Colonic mucosa (tissue), 4 donors: ENCODE measurements at regions not wholly inside any gene's neighbourhood (a gene's known extent, or its start where the extent isn't known, plus 50 kb on each side); places are given as distances from the start of the nearest gene placed in this dataset.

Experiments
- DNase-seq: peaks from one replicate; pipeline ENCODE4 v3.0.0-alpha.2; 2020
- H3K27ac ChIP-seq: fragments of 200-600 bp; one replicate; pipeline ENCODE4 v1.8.0; 2021
- H3K27me3 ChIP-seq: fragments of 200-600 bp; one replicate; pipeline ENCODE4 v1.8.0; 2021
- H3K36me3 ChIP-seq: fragments of 200-600 bp; one replicate; pipeline ENCODE4 v1.8.0; 2021
- H3K4me1 ChIP-seq: fragments of 200-600 bp; one replicate; pipeline ENCODE4 v1.8.0; 2021; ENCODE audit warnings: mild to moderate bottlenecking
- H3K4me3 ChIP-seq: fragments of 200-600 bp; one replicate; pipeline ENCODE4 v1.8.0; 2021
- H3K9ac ChIP-seq, 2 donors: one replicate each; pipeline ENCODE4 v1.7.0; 2013; ENCODE audit warnings: control low read depth in 2 of 2, low read depth in 2 of 2, low read length in 2 of 2
- H3K9me3 ChIP-seq: fragments of 200-600 bp; one replicate; pipeline ENCODE4 v1.8.0; 2021
- CTCF ChIP-seq: fragments of 200-600 bp; IDR thresholded peaks from one replicate; pipeline ENCODE4 v1.8.0; 2022; ENCODE audit warnings: antibody characterized with exemption, mild to moderate bottlenecking
- intact Hi-C: fragments of 100-400 bp; cut with DNase I; formaldehyde crosslinking; loops from one replicate; pipeline ENCODE4 v1.14.1; 2022
- donor health status: healthy.
- donor health status: DM: no; HTN: no; CAD: no.
- donor health status: DM: no; HTN: no; CAD: no.

DNA sequence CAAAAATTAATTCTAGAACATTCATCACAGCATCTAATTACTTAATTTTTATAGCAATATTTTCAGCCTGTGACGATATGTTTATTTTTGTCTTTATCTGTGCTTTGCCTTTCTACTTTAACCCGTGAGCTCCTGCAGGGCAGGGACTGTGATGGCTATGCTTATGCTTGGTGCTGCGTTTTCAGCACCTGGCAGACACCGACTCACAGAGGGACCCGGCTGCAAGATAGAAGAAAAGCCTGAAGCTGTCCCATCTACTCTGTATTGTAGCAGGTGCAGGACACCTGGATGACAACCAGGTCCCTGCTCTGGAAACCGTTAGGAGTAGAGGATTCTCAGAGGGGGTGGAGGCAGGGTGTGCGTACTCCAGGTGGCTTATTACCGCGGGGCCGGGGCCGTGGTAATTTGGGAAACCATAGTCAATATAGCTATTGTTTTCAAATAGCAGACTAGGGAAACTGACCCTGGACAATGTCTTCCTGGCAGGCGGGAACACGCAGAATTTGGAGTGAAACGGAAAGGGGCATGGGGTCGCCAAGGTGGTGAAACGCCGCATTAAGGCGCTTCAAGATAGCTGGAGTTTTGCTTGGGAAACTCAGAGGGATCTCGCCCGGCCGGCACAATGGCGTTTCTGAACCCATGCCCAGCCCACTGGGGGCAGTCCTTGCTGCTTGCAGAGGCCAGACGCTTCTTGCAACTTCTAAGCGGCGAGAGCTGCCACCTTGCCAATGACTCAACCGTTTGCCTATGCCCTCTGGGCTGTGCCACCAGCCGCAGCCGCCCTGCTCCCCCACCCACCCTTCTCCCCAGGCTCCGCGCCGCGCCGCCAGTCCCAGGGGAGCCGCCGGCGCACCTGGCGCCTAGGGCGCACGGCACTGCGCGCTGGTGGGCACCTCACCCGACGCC is 140.1 kb upstream of the PALM2AKAP2 start:
- Histone ChIP-seq H3K9ac (no peak overlapping the region), H3K4me3 (peak overlapping the region; percentile 11), H3K4me1 (no peaks in the 10 kb centered on the region), H3K9me3 (no peaks in the 10 kb centered on the region), H3K27me3 (peaks cover 38% of the 10 kb centered on the region), H3K27ac (no peak overlapping the region), H3K36me3 (no peaks in the 10 kb centered on the region)
- DNase-seq, result no peak
- intact Hi-C loops, result no loop called here
- TF ChIP-seq CTCF, result no peak

DNA sequence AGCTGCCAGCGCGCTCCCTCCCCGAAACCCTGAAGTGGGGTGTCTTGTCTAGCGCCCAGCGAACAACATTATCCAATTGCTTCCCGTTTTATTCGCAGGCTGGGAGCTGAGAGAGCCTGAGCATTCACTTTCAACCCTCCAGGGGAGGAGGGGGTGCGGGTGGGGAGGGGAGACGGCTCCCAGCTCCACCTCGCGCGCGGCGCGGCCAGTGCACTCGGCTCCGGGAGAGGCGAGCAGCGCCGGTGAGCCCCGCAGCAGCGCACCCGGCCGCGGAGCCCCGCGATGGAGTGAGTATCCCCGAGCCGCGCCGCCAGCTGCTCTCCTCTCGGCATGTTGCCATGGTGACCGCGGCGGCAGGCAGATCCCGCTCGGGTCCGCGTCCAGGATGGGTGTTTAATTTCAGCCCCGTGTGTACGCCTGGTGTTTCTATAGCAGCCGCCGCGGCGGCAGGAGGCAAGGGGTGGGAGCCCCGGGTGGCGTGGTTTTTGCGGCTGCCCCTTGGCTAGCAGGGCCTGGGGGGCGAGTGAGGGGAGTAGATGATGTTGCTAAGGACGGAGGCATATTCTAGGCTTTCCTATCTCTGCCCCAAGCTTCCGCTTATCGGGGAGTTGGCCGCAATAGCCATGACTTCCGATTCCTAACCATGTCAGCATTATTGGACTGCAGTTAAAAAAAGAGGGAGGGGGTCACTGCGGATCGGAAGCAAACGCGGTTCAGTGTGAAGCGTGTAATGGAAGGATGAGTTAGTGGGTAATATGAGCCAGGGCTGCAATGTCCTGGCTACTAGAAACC is 139.2 kb upstream of the PALM2AKAP2 start:
- peaks cover 38% of the 10 kb centered on the region for H3K27me3 ChIP-seq
- no peak overlapping the region for H3K9ac ChIP-seq

GRCh38 chr9:109641372-109641659 is 138.7 kb upstream of the PALM2AKAP2 start:
- Histone ChIP-seq H3K4me1 (no peaks in the 10 kb centered on the region), H3K36me3 (no peaks in the 10 kb centered on the region), H3K9me3 (no peaks in the 10 kb centered on the region), H3K9ac (no peak overlapping the region), H3K27me3 (peaks cover 38% of the 10 kb centered on the region), H3K27ac (no peak overlapping the region), H3K4me3 (no peak overlapping the region)
- intact Hi-C loops, result no loop called here
- no peak for DNase-seq
- no peak for TF ChIP-seq CTCF

More for the DNA sequence above, 139.2 kb upstream of the PALM2AKAP2 start:
- no peak for DNase-seq
- Histone ChIP-seq H3K36me3 (no peaks in the 10 kb centered on the region), H3K9me3 (no peaks in the 10 kb centered on the region), H3K4me3 (peak overlapping the region; percentile 11), H3K27ac (no peak overlapping the region), H3K4me1 (no peaks in the 10 kb centered on the region)
- intact Hi-C loops, result no loop called here
- no peak for TF ChIP-seq CTCF

DNA sequence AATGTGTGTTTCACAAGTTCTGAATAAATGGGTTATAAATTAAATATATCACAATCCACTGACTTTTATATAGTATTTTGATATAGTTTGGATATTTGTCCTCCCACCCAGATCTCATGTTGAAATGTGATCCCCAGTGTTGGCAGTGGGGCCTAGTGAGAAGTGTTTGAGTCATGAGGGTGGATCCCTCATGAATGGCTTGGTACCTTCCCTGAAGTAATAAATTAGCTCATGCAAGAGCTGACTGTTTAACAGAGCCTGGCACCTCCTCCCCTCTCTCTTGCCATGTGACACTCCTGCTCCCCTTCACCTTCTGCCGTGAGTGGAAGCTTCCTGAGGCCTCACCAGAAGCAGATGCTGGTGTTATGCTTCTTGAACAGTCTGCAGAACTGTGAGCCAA is 127.9 kb upstream of the PALM2AKAP2 start:
- DNase-seq, result no peak
- TF ChIP-seq CTCF, result no peak
- Histone ChIP-seq H3K27me3 (no peaks in the 10 kb centered on the region), H3K4me3 (no peak overlapping the region), H3K27ac (no peak overlapping the region), H3K36me3 (no peaks in the 10 kb centered on the region), H3K4me1 (no peaks in the 10 kb centered on the region), H3K9ac (no peak overlapping the region), H3K9me3 (no peaks in the 10 kb centered on the region)
- intact Hi-C loops, result no loop called here

DNA sequence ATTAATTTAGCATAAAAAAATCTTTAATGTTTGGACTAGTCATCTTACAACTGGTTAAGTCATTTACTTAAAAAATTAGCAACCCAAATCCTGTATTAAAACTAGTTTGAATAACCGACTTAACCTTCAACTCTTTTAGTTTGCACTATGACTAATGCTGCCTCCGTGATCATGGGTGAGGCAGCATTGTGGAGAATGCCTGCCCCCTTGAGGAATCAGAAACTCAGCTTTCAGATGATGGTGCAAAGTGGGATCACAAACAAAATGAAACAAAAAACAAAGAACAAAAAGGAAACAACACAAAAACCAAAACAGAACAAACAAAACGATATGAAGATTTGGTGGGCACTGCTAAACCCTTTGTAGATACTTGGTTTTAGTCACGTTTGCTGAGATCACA is 127.0 kb upstream of the PALM2AKAP2 start:
- no peak for TF ChIP-seq CTCF
- DNase-seq, result no peak
- H3K27me3 ChIP-seq, result no peaks in the 10 kb centered on the region
- intact Hi-C loops, result no loop called here
- no peak overlapping the region for H3K4me3 ChIP-seq
- no peaks in the 10 kb centered on the region for H3K9me3 ChIP-seq
- no peak overlapping the region for H3K27ac ChIP-seq
- no peaks in the 10 kb centered on the region for H3K36me3 ChIP-seq
- no peaks in the 10 kb centered on the region for H3K4me1 ChIP-seq
- H3K9ac ChIP-seq, result no peak overlapping the region
